Mucosa of descending colon (tissue), 3 donors: ENCODE measurements at regions not wholly inside any gene's neighbourhood (a gene's known extent, or its start where the extent isn't known, plus 50 kb on each side); places are given as distances from the start of the nearest gene placed in this dataset.

Experiments
- ATAC-seq: fragments of 200-7000 bp; cut with Tn5 transposase; one replicate; pipeline ENCODE4 v1.9.1; 2020; ENCODE audit warnings: mild to moderate bottlenecking, moderate library complexity
- DNase-seq, 3 donors: peaks; one replicate each; pipeline ENCODE4 v3.0.0-alpha.2; 2020
- H3K36me3 ChIP-seq: fragments of 200-600 bp; one replicate; pipeline ENCODE4 v1.8.0; 2021; ENCODE audit warnings: low read depth, mild to moderate bottlenecking
- H3K4me1 ChIP-seq: fragments of 200-600 bp; one replicate; pipeline ENCODE4 v1.8.0; 2021; ENCODE audit warnings: low read depth, mild to moderate bottlenecking
- H3K4me3 ChIP-seq: fragments of 200-600 bp; one replicate; pipeline ENCODE4 v1.8.0; 2021; ENCODE audit warnings: mild to moderate bottlenecking
- H3K9me3 ChIP-seq: fragments of 200-600 bp; one replicate; pipeline ENCODE4 v1.8.0; 2021; ENCODE audit warnings: mild to moderate bottlenecking
- CTCF ChIP-seq: fragments of 200-600 bp; IDR thresholded peaks from one replicate; pipeline ENCODE4 v1.8.0; 2022; ENCODE audit warnings: antibody characterized with exemption, mild to moderate bottlenecking
- intact Hi-C, 2 donors: fragments of 100-400 bp; cut with DNase I in 1 of 2; cut with micrococcal nuclease in 1 of 2; formaldehyde crosslinking; loops; one replicate each; pipeline versions ENCODE4 v1.11.0 to v1.11.1; 2022; cut with DNase I, micrococcal nuclease
- donor health status: DM: no; HTN: no; CAD: no; lungs with moderate emphysema.
- donor health status: DM: no; HTN: no; CAD: no.
- donor health status: DM: no; HTN: yes; CAD: no.

GRCh38 chr2:16171425-16171920, 231.1 kb downstream of the MYCN start:
- Histone ChIP-seq H3K4me3 (no peak overlapping the region), H3K4me1 (no peaks in the 10 kb centered on the region), H3K9me3 (no peaks in the 10 kb centered on the region), H3K36me3 (no peaks in the 10 kb centered on the region)
- ATAC-seq (no peak), DNase-seq (no peak)
- no peak for TF ChIP-seq CTCF
- intact Hi-C loops = no loop called here

GRCh38 chr2:16170675-16171424, 230.5 kb downstream of the MYCN start:
- intact Hi-C loops = no loop called here
- DNase-seq (no peak), ATAC-seq (no peak)
- H3K4me3 ChIP-seq = no peak overlapping the region
- H3K36me3 ChIP-seq = no peaks in the 10 kb centered on the region
- no peak for TF ChIP-seq CTCF
- no peaks in the 10 kb centered on the region for H3K9me3 ChIP-seq
- H3K4me1 ChIP-seq = no peaks in the 10 kb centered on the region

GRCh38 chr2:16169381-16169960, 229.1 kb downstream of the MYCN start:
- TF ChIP-seq CTCF = no peak
- no peak overlapping the region for H3K4me3 ChIP-seq
- no peaks in the 10 kb centered on the region for H3K9me3 ChIP-seq
- H3K4me1 ChIP-seq = no peaks in the 10 kb centered on the region
- H3K36me3 ChIP-seq = no peaks in the 10 kb centered on the region
- ATAC-seq (no peak), DNase-seq (no peak)
- intact Hi-C loops = no loop called here

GRCh38 chr2:16168506-16169264, 228.3 kb downstream of the MYCN start:
- ATAC-seq (no peak), DNase-seq (no peak)
- Histone ChIP-seq H3K4me3 (no peak overlapping the region), H3K9me3 (no peaks in the 10 kb centered on the region), H3K36me3 (no peaks in the 10 kb centered on the region), H3K4me1 (no peaks in the 10 kb centered on the region)
- intact Hi-C loops = no loop called here
- TF ChIP-seq CTCF = no peak

GRCh38 chr2:16167870-16168426, 227.6 kb downstream of the MYCN start:
- DNase-seq (no peak), ATAC-seq (no peak)
- no peak overlapping the region for H3K4me3 ChIP-seq
- intact Hi-C loops = no loop called here
- no peaks in the 10 kb centered on the region for H3K36me3 ChIP-seq
- no peaks in the 10 kb centered on the region for H3K4me1 ChIP-seq
- TF ChIP-seq CTCF = no peak
- H3K9me3 ChIP-seq = no peaks in the 10 kb centered on the region
